ENCODE measurements at regions not wholly inside any gene's neighbourhood (a gene's known extent, or its start where the extent isn't known, plus 50 kb on each side); places are given as distances from the start of the nearest gene placed in this dataset.

- WGBS, 2 donors: 93% methylated on average over 1 of the region's 1 CpG
- TF ChIP-seq CTCF (IDR thresholded peaks at IDR 0.05) (no peak), POLR2A (IDR thresholded peaks at IDR 0.05) (no peak)
- H3K27me3 ChIP-seq: no peaks in the 10 kb centered on the region
Observed at GRCh38 chr4:20359692-20360091, 108.0 kb downstream of the SLIT2 start.

GRCh38 chr4:20362148-20362547, 110.4 kb downstream of the SLIT2 start:
- Histone ChIP-seq H3K36me3 (no peaks in the 10 kb centered on the region), H3K27ac (no peak overlapping the region), H3K27me3 (no peaks in the 10 kb centered on the region), H3K9me3 (no peaks in the 10 kb centered on the region), H3K4me3 (no peak overlapping the region), H3K4me1 (peaks cover 0 to 18% (median 0%) of the 10 kb centered on the region in 3 donors)
- DNase-seq: no peak
- intact Hi-C loops (cut with DNase I): no loop called here
- WGBS, 2 donors: 91 to 93% methylated on average over 3 of the region's 3 CpGs
- TF ChIP-seq CTCF (IDR thresholded peaks at IDR 0.05) (no peak), POLR2A (IDR thresholded peaks at IDR 0.05) (no peak)

More at GRCh38 chr4:20359692-20360091, 108.0 kb downstream of the SLIT2 start:
- intact Hi-C loops (cut with DNase I): no loop called here
- no peaks in the 10 kb centered on the region for H3K36me3 ChIP-seq
- H3K4me1 ChIP-seq: peaks cover 0 to 31% (median 0%) of the 10 kb centered on the region in 3 donors
- no peak overlapping the region for H3K27ac ChIP-seq
- H3K9me3 ChIP-seq: no peaks in the 10 kb centered on the region
- DNase-seq: no peak
- H3K4me3 ChIP-seq: no peak overlapping the region

GRCh38 chr4:20364969-20365368, 113.3 kb downstream of the SLIT2 start:
- DNase-seq: no peak
- no peaks in the 10 kb centered on the region for H3K9me3 ChIP-seq
- intact Hi-C loops (cut with DNase I): no loop called here
- no peak overlapping the region for H3K4me3 ChIP-seq
- no peak overlapping the region for H3K27ac ChIP-seq
- H3K27me3 ChIP-seq: no peaks in the 10 kb centered on the region
- 68 to 87% methylated on average over 4 of the region's 4 CpGs for WGBS, 2 donors
- peaks cover 0 to 4% (median 0%) of the 10 kb centered on the region in 3 donors for H3K4me1 ChIP-seq
- H3K36me3 ChIP-seq: no peaks in the 10 kb centered on the region
- TF ChIP-seq POLR2A (IDR thresholded peaks at IDR 0.05): no peak
- TF ChIP-seq CTCF (IDR thresholded peaks at IDR 0.05): no peak

- H3K27me3 ChIP-seq: no peaks in the 10 kb centered on the region
- WGBS, 2 donors: 56 to 58% methylated on average over 1 of the region's 1 CpG
- no peak for DNase-seq
- H3K36me3 ChIP-seq: no peaks in the 10 kb centered on the region
- intact Hi-C loops (cut with DNase I): no loop called here
- H3K4me3 ChIP-seq: no peak overlapping the region
- TF ChIP-seq CTCF (IDR thresholded peaks at IDR 0.05) (no peak), POLR2A (IDR thresholded peaks at IDR 0.05) (no peak)
- H3K4me1 ChIP-seq: peaks cover 0 to 4% (median 0%) of the 10 kb centered on the region in 3 donors
- no peak overlapping the region for H3K27ac ChIP-seq
- H3K9me3 ChIP-seq: no peaks in the 10 kb centered on the region
Observed at GRCh38 chr4:20367446-20367845, 115.7 kb downstream of the SLIT2 start.

- H3K36me3 ChIP-seq: no peaks in the 10 kb centered on the region
- DNase-seq: no peak
- H3K27ac ChIP-seq: peak overlapping the region in 1 of 4 donors; percentile 60
- peaks cover 0 to 4% (median 0%) of the 10 kb centered on the region in 3 donors for H3K4me1 ChIP-seq
- TF ChIP-seq POLR2A (IDR thresholded peaks at IDR 0.05) (no peak), CTCF (IDR thresholded peaks at IDR 0.05) (no peak)
- WGBS, 2 donors: 57% methylated on average over 1 of the region's 1 CpG; no CpG with 5 or more reads in 1 of the 2 donors
- intact Hi-C loops (cut with DNase I): no loop called here
- no peaks in the 10 kb centered on the region for H3K27me3 ChIP-seq
- H3K9me3 ChIP-seq: no peaks in the 10 kb centered on the region
- no peak overlapping the region for H3K4me3 ChIP-seq
Observed at GRCh38 chr4:20368926-20369325, 117.2 kb downstream of the SLIT2 start.
